Natural killer cell treated with Interleukin-12 subunit alpha and Interleukin-12 subunit beta and Interleukin-15 and Interleukin-18, amount 100 ng/mL, for 72 hours (primary cell): ENCODE measurements at regions not wholly inside any gene's neighbourhood (a gene's known extent, or its start where the extent isn't known, plus 50 kb on each side); places are given as distances from the start of the nearest gene placed in this dataset.

Experiments used
- ATAC-seq, 2 donors: fragments of 150-1000 bp; cut with Tn5 transposase in 1 of 2; sonication (Bioruptor Pico), chemical (Tn5 transposase) in 1 of 2; 2 replicates each; pipeline ENCODE4 v1.10.0; 2021
- DNase-seq: peaks from one replicate; pipeline ENCODE4 v3.0.0; 2022; ENCODE audit warnings: low spot score
- H3K27ac Mint-ChIP-seq, 2 donors: 1 replicate in 1 of 2; 2 replicates in 1 of 2; pipeline ENCODE4 v1.8.0; 2022; ENCODE audit warnings: mixed read lengths in 2 of 2, mild to moderate bottlenecking in 1 of 2, moderate library complexity in 1 of 2
- H3K27me3 Mint-ChIP-seq, 2 donors: 1 replicate in 1 of 2; 2 replicates in 1 of 2; pipeline ENCODE4 v1.8.0; 2022; ENCODE audit warnings: mixed read lengths in 2 of 2
- H3K36me3 Mint-ChIP-seq: one replicate; pipeline ENCODE4 v1.8.0; 2022; ENCODE audit warnings: mixed read lengths
- H3K4me1 Mint-ChIP-seq, 2 donors: 1 replicate in 1 of 2; 2 replicates in 1 of 2; pipeline ENCODE4 v1.8.0; 2022; ENCODE audit warnings: low read depth in 2 of 2, mixed read lengths in 2 of 2, mild to moderate bottlenecking in 1 of 2
- H3K4me3 Mint-ChIP-seq: one replicate; pipeline ENCODE4 v1.8.0; 2022; ENCODE audit warnings: mixed read lengths
- H3K9me3 Mint-ChIP-seq: 2 replicates; pipeline ENCODE4 v1.8.0; 2022; ENCODE audit warnings: mixed read lengths

GRCh38 chr13:24036115-24036514 lies 124.4 kb upstream of the SPATA13 start:
- ATAC-seq (no peak), DNase-seq (no peak)
- H3K4me3 Mint-ChIP-seq = no peak overlapping the region
- H3K9me3 Mint-ChIP-seq = no peaks in the 10 kb centered on the region
- no peak overlapping the region for H3K27ac Mint-ChIP-seq
- no peaks in the 10 kb centered on the region for H3K36me3 Mint-ChIP-seq
- H3K4me1 Mint-ChIP-seq = peaks cover 5 to 16% of the 10 kb centered on the region in 2 donors
- H3K27me3 Mint-ChIP-seq = peaks cover 12 to 13% of the 10 kb centered on the region in 2 donors

- Mint-ChIP-seq H3K4me3 (peak overlapping the region; percentile 13), H3K36me3 (no peaks in the 10 kb centered on the region), H3K9me3 (no peaks in the 10 kb centered on the region), H3K27me3 (peaks cover 0 to 12% of the 10 kb centered on the region in 2 donors), H3K4me1 (peaks cover 5 to 16% of the 10 kb centered on the region in 2 donors), H3K27ac (peak overlapping the region in 1 of 2 donors; percentile 21)
- ATAC-seq (peak in 1 of 2 donors; percentile 72), DNase-seq (no peak)
Observed at GRCh38 chr13:24038405-24038804, 122.1 kb upstream of the SPATA13 start.

GRCh38 chr13:24038841-24039330 lies 121.6 kb upstream of the SPATA13 start:
- peak in 1 of 2 donors; percentile 54 for ATAC-seq
- Mint-ChIP-seq H3K4me3 (peak overlapping the region; percentile 13), H3K4me1 (peaks cover 5 to 16% of the 10 kb centered on the region in 2 donors), H3K36me3 (no peaks in the 10 kb centered on the region), H3K27ac (peak overlapping the region in 1 of 2 donors; percentile 21), H3K9me3 (no peaks in the 10 kb centered on the region), H3K27me3 (peaks cover 0 to 12% of the 10 kb centered on the region in 2 donors)
- no peak for DNase-seq

GRCh38 chr13:24039621-24040475 lies 120.7 kb upstream of the SPATA13 start:
- Mint-ChIP-seq H3K27ac (no peak overlapping the region), H3K4me1 (peaks cover 5 to 16% of the 10 kb centered on the region in 2 donors), H3K36me3 (no peaks in the 10 kb centered on the region), H3K9me3 (no peaks in the 10 kb centered on the region), H3K27me3 (peaks cover 0 to 12% of the 10 kb centered on the region in 2 donors), H3K4me3 (no peak overlapping the region)
- ATAC-seq (peak in 1 of 2 donors; percentile 45), DNase-seq (no peak)

- no peak for DNase-seq
- no peak for ATAC-seq
- H3K27ac Mint-ChIP-seq = no peak overlapping the region
- H3K9me3 Mint-ChIP-seq = no peaks in the 10 kb centered on the region
- peaks cover 6 to 12% of the 10 kb centered on the region in 2 donors for H3K27me3 Mint-ChIP-seq
- no peak overlapping the region for H3K4me3 Mint-ChIP-seq
- peaks cover 5 to 16% of the 10 kb centered on the region in 2 donors for H3K4me1 Mint-ChIP-seq
- H3K36me3 Mint-ChIP-seq = no peaks in the 10 kb centered on the region
Observed at GRCh38 chr13:24040835-24041234, 119.7 kb upstream of the SPATA13 start.

GRCh38 chr13:24041651-24042225 lies 118.8 kb upstream of the SPATA13 start:
- no peak overlapping the region for H3K27ac Mint-ChIP-seq

GRCh38 chr13:24042710-24043440 lies 117.6 kb upstream of the SPATA13 start:
- no peak overlapping the region for H3K27ac Mint-ChIP-seq
- no peaks in the 10 kb centered on the region for H3K9me3 Mint-ChIP-seq
- DNase-seq = no peak
- no peaks in the 10 kb centered on the region for H3K36me3 Mint-ChIP-seq
- ATAC-seq = no peak
- peaks cover 5 to 16% of the 10 kb centered on the region in 2 donors for H3K4me1 Mint-ChIP-seq
- peaks cover 6 to 12% of the 10 kb centered on the region in 2 donors for H3K27me3 Mint-ChIP-seq
- H3K4me3 Mint-ChIP-seq = no peak overlapping the region

More at GRCh38 chr13:24041651-24042225, 118.8 kb upstream of the SPATA13 start:
- peaks cover 6 to 12% of the 10 kb centered on the region in 2 donors for H3K27me3 Mint-ChIP-seq
- no peaks in the 10 kb centered on the region for H3K36me3 Mint-ChIP-seq
- no peak for DNase-seq
- peaks cover 5 to 16% of the 10 kb centered on the region in 2 donors for H3K4me1 Mint-ChIP-seq
- no peak overlapping the region for H3K4me3 Mint-ChIP-seq
- H3K9me3 Mint-ChIP-seq = no peaks in the 10 kb centered on the region
- no peak for ATAC-seq

GRCh38 chr13:24043590-24044350 lies 116.8 kb upstream of the SPATA13 start:
- DNase-seq (no peak), ATAC-seq (no peak)
- Mint-ChIP-seq H3K4me1 (peaks cover 0 to 10% of the 10 kb centered on the region in 2 donors), H3K27me3 (peaks cover 6 to 7% of the 10 kb centered on the region in 2 donors), H3K36me3 (no peaks in the 10 kb centered on the region), H3K27ac (no peak overlapping the region), H3K9me3 (no peaks in the 10 kb centered on the region), H3K4me3 (no peak overlapping the region)

GRCh38 chr13:24045597-24045996 lies 114.9 kb upstream of the SPATA13 start:
- DNase-seq (no peak), ATAC-seq (no peak)
- no peaks in the 10 kb centered on the region for H3K9me3 Mint-ChIP-seq
- H3K36me3 Mint-ChIP-seq = no peaks in the 10 kb centered on the region
- peaks cover 6 to 7% of the 10 kb centered on the region in 2 donors for H3K27me3 Mint-ChIP-seq
- H3K27ac Mint-ChIP-seq = no peak overlapping the region
- H3K4me1 Mint-ChIP-seq = no peaks in the 10 kb centered on the region
- no peak overlapping the region for H3K4me3 Mint-ChIP-seq

GRCh38 chr13:24050292-24050711 lies 110.2 kb upstream of the SPATA13 start:
- H3K4me3 Mint-ChIP-seq = no peak overlapping the region
- no peak overlapping the region for H3K27ac Mint-ChIP-seq
- no peaks in the 10 kb centered on the region for H3K9me3 Mint-ChIP-seq

GRCh38 chr13:24050796-24051715 lies 109.5 kb upstream of the SPATA13 start:
- no peak overlapping the region for H3K4me3 Mint-ChIP-seq
- no peaks in the 10 kb centered on the region for H3K9me3 Mint-ChIP-seq
- ATAC-seq = no peak
- H3K4me1 Mint-ChIP-seq = peaks cover 0 to 11% of the 10 kb centered on the region in 2 donors
- no peaks in the 10 kb centered on the region for H3K36me3 Mint-ChIP-seq
- no peak for DNase-seq
- no peak overlapping the region for H3K27ac Mint-ChIP-seq
- peaks cover 12 to 29% of the 10 kb centered on the region in 2 donors for H3K27me3 Mint-ChIP-seq

More at GRCh38 chr13:24050292-24050711, 110.2 kb upstream of the SPATA13 start:
- no peaks in the 10 kb centered on the region for H3K36me3 Mint-ChIP-seq
- ATAC-seq (no peak), DNase-seq (no peak)
- H3K4me1 Mint-ChIP-seq = peaks cover 0 to 11% of the 10 kb centered on the region in 2 donors
- H3K27me3 Mint-ChIP-seq = peaks cover 12 to 24% of the 10 kb centered on the region in 2 donors
